Suprapubic skin (tissue), 4 donors: ENCODE measurements at regions not wholly inside any gene's neighbourhood (a gene's known extent, or its start where the extent isn't known, plus 50 kb on each side); places are given as distances from the start of the nearest gene placed in this dataset.

Experiments used
- EP300 ChIP-seq: sonication (generic); formaldehyde crosslinking; IDR thresholded peaks from one replicate; pipeline ENCODE4 v1.6.1; 2017; ENCODE audit warnings: antibody characterized with exemption
- POLR2A ChIP-seq, 2 donors: fragments of 450-650 bp; IDR thresholded peaks; one replicate each; pipeline ENCODE4 v1.6.1; 2017; ENCODE audit warnings: antibody characterized with exemption in 2 of 2, mild to moderate bottlenecking in 2 of 2, moderate library complexity in 2 of 2
- POLR2AphosphoS5 ChIP-seq, 3 donors: sonication (generic); formaldehyde crosslinking; IDR thresholded peaks; one replicate each; pipeline ENCODE4 v1.6.1; 2017; ENCODE audit warnings: antibody characterized with exemption in 3 of 3

DNA sequence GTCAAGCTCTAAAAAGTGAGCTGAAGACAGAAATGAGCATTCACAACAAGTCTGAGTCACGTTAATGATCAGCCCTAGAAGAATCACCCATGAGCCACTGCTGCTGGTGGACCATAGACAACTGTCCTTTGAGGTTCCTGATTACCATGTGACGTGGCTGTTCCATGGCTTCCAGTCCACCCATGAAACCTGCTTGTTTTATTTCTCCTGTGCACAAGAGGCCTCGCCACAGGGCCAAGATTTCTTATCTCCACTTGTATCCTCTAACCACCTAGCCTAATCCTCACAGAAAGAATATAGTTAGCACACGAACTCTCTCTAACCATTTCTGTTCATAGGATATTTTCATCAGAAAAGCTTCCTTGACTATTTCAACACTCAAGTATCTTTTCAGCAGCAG, 242.7 kb downstream of the MREG start:
- TF ChIP-seq POLR2A (IDR thresholded peaks at IDR 0.05) (no peak), POLR2AphosphoS5 (IDR thresholded peaks at IDR 0.05) (no peak), EP300 (no peak)
